ENCODE measurements at regions not wholly inside any gene's neighbourhood (a gene's known extent, or its start where the extent isn't known, plus 50 kb on each side); places are given as distances from the start of the nearest gene placed in this dataset.

DNA sequence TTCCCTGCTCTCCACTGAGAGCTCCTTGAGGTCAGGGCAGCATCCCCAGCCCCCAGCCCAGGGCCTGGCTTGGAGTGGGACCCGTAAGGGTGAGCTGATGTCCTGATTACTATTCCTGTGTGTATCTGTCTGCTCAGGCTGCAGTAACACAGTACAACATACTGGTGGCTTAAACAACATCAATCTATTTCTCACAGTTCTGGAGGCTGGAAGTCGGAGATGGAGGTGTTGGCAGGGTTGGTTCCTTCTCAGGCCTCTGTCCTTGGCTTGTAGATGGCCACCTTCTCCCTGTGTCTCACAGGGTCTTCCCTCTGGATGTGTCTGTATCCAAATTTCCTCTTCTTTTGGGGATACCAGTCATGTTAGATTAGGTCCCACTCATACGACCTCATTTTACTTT, 246.4 kb upstream of the POU3F1 start (continued):
- no peak for TF ChIP-seq EZH2 (IDR thresholded peaks at IDR 0.05)

GRCh38 chr1:38291906-38292521, 245.4 kb upstream of the POU3F1 start:
- BruUV-seq (replicated peaks) = no TSS peak
- Histone ChIP-seq H3K9ac (ENCODE audit: low read length) (no peak overlapping the region), H2AFZ (ENCODE audit: low read depth, low read length, poor library complexity, severe bottlenecking) (no peak overlapping the region), H3K9me2 (ENCODE audit: insufficient read depth) (no peaks in the 10 kb centered on the region), H3K9me3 (ENCODE audit: control insufficient read depth in 1 of 2, insufficient read depth in 1 of 2, low read depth in 1 of 2, low read length in 2 of 2) (no peaks in the 10 kb centered on the region), H3K4me3 (replicated peaks in 1 of 2; ENCODE audit: low read depth in 1 of 2, low read length in 2 of 2) (no peak overlapping the region), H3K4me2 (ENCODE audit: low read length) (no peak overlapping the region), H3K36me3 (ENCODE audit: control insufficient read depth in 1 of 2, insufficient read depth in 2 of 2, low read length in 2 of 2) (no peaks in the 10 kb centered on the region), H3K79me2 (ENCODE audit: insufficient read depth, low read length) (no peaks in the 10 kb centered on the region), H3K27ac (ENCODE audit: low read depth, low read length) (no peak overlapping the region), H4K20me1 (ENCODE audit: insufficient read depth) (no peaks in the 10 kb centered on the region), H3K4me1 (ENCODE audit: control insufficient read depth in 1 of 2, insufficient read depth in 2 of 2, low read length in 2 of 2) (no peaks in the 10 kb centered on the region), H3K27me3 (ENCODE audit: insufficient read depth, low read length) (peaks cover 43% of the 10 kb centered on the region)
- ATAC-seq = no peak
- ChIA-PET POLR2A (no interaction called here), CTCF (no interaction called here), RAD21 (ENCODE audit: low non-redundant PET in 1 of 2, low total read pairs in 2 of 2, uncharacterized antibody in 2 of 2, unreplicated experiment in 2 of 2) (no interaction called here)
- no peak for DNase-seq (ENCODE audit: low read depth, low spot score)
- intact Hi-C loops (cut with micrococcal nuclease) = no loop called here
- TF ChIP-seq FOSL1 (IDR thresholded peaks at IDR 0.05; ENCODE audit: low read depth) (no peak), REST (IDR thresholded peaks at IDR 0.05; ENCODE audit: low read depth) (no peak), CEBPB (IDR thresholded peaks at IDR 0.05; ENCODE audit: low read depth) (no peak), EZH2 (IDR thresholded peaks at IDR 0.05) (no peak), SIN3A (IDR thresholded peaks at IDR 0.05; ENCODE audit: low read depth) (no peak), EZH2phosphoT487 (IDR thresholded peaks at IDR 0.05; ENCODE audit: borderline replicate concordance) (no peak), YY1 (IDR thresholded peaks at IDR 0.05; ENCODE audit: extremely low read depth, insufficient replicate concordance, low read depth, low read length) (no peak), SRF (IDR thresholded peaks at IDR 0.05; ENCODE audit: low read depth) (no peak)
